ENCODE measurements at regions not wholly inside any gene's neighbourhood (a gene's known extent, or its start where the extent isn't known, plus 50 kb on each side); places are given as distances from the start of the nearest gene placed in this dataset.

- 88 to 95% methylated on average over 3 of the region's 3 CpGs for WGBS, 2 donors
- Histone ChIP-seq H3K36me3 (ENCODE audit: control insufficient read depth in 4 of 4, insufficient read depth in 4 of 4, low read length in 4 of 4) (no peaks in the 10 kb centered on the region), H3K4me3 (no peak overlapping the region), H3K9ac (ENCODE audit: insufficient read depth in 1 of 2, low read length in 2 of 2) (no peak overlapping the region), H3K27ac (ENCODE audit: low read depth in 1 of 2, low read length in 1 of 2) (no peak overlapping the region), H3K9me3 (ENCODE audit: control insufficient read depth in 4 of 4, insufficient read depth in 3 of 4, low read length in 3 of 4) (peaks cover 0 to 2% (median 0%) of the 10 kb centered on the region in 4 donors), H3K4me1 (ENCODE audit: control insufficient read depth in 5 of 5, insufficient read depth in 5 of 5, low read length in 5 of 5) (peaks cover 0 to 9% (median 0%) of the 10 kb centered on the region in 5 donors), H3K27me3 (ENCODE audit: control insufficient read depth in 3 of 3, insufficient read depth in 3 of 3, low read length in 2 of 3) (no peaks in the 10 kb centered on the region)
- ATAC-seq (ENCODE audit: insufficient read depth, low FRiP score) (no peak), DNase-seq (no peak)
- TF ChIP-seq CTCF (IDR thresholded peaks at IDR 0.05; ENCODE audit: control extremely low read depth, extremely low read depth), result no peak
Observed at GRCh38 chr3:43966530-43966929, 275.2 kb upstream of the TOPAZ1 start.

- 39 to 61% methylated on average over 5 of the region's 5 CpGs for WGBS, 2 donors
- H3K9ac ChIP-seq (ENCODE audit: insufficient read depth in 1 of 2, low read length in 2 of 2), result no peak overlapping the region
- no peaks in the 10 kb centered on the region for H3K9me3 ChIP-seq (ENCODE audit: control insufficient read depth in 4 of 4, insufficient read depth in 3 of 4, low read length in 3 of 4)
- no peaks in the 10 kb centered on the region for H3K27me3 ChIP-seq (ENCODE audit: control insufficient read depth in 3 of 3, insufficient read depth in 3 of 3, low read length in 2 of 3)
- peaks cover 0 to 9% (median 0%) of the 10 kb centered on the region in 5 donors for H3K4me1 ChIP-seq (ENCODE audit: control insufficient read depth in 5 of 5, insufficient read depth in 5 of 5, low read length in 5 of 5)
- H3K4me3 ChIP-seq, result no peak overlapping the region
- no peak overlapping the region for H3K27ac ChIP-seq (ENCODE audit: low read depth in 1 of 2, low read length in 1 of 2)
- H3K36me3 ChIP-seq (ENCODE audit: control insufficient read depth in 4 of 4, insufficient read depth in 4 of 4, low read length in 4 of 4), result no peaks in the 10 kb centered on the region
- ATAC-seq (ENCODE audit: insufficient read depth, low FRiP score), result no peak
- DNase-seq, result no peak
- TF ChIP-seq CTCF (IDR thresholded peaks at IDR 0.05; ENCODE audit: control extremely low read depth, extremely low read depth), result no peak
Observed at GRCh38 chr3:43968465-43968864, 273.2 kb upstream of the TOPAZ1 start.

- ATAC-seq (ENCODE audit: insufficient read depth, low FRiP score), result no peak
- Histone ChIP-seq H3K27me3 (ENCODE audit: control insufficient read depth in 3 of 3, insufficient read depth in 3 of 3, low read length in 2 of 3) (no peaks in the 10 kb centered on the region), H3K36me3 (ENCODE audit: control insufficient read depth in 4 of 4, insufficient read depth in 4 of 4, low read length in 4 of 4) (no peaks in the 10 kb centered on the region), H3K4me3 (no peak overlapping the region), H3K4me1 (ENCODE audit: control insufficient read depth in 5 of 5, insufficient read depth in 5 of 5, low read length in 5 of 5) (peaks cover 0 to 9% (median 0%) of the 10 kb centered on the region in 5 donors), H3K27ac (ENCODE audit: low read depth in 1 of 2, low read length in 1 of 2) (no peak overlapping the region), H3K9ac (ENCODE audit: insufficient read depth in 1 of 2, low read length in 2 of 2) (no peak overlapping the region), H3K9me3 (ENCODE audit: control insufficient read depth in 4 of 4, insufficient read depth in 3 of 4, low read length in 3 of 4) (no peaks in the 10 kb centered on the region)
- peak in 1 of 3 donors; percentile 24 for DNase-seq
- 74 to 84% methylated on average over 4 of the region's 4 CpGs for WGBS, 2 donors
- no peak for TF ChIP-seq CTCF (IDR thresholded peaks at IDR 0.05; ENCODE audit: control extremely low read depth, extremely low read depth)
Observed at GRCh38 chr3:43969944-43970343, 271.7 kb upstream of the TOPAZ1 start.

GRCh38 chr3:43970351-43970750 is 271.3 kb upstream of the TOPAZ1 start:
- Histone ChIP-seq H3K4me1 (ENCODE audit: control insufficient read depth in 5 of 5, insufficient read depth in 5 of 5, low read length in 5 of 5) (peaks cover 0 to 9% (median 0%) of the 10 kb centered on the region in 5 donors), H3K27me3 (ENCODE audit: control insufficient read depth in 3 of 3, insufficient read depth in 3 of 3, low read length in 2 of 3) (no peaks in the 10 kb centered on the region), H3K27ac (ENCODE audit: low read depth in 1 of 2, low read length in 1 of 2) (no peak overlapping the region), H3K9me3 (ENCODE audit: control insufficient read depth in 4 of 4, insufficient read depth in 3 of 4, low read length in 3 of 4) (no peaks in the 10 kb centered on the region), H3K4me3 (no peak overlapping the region), H3K36me3 (ENCODE audit: control insufficient read depth in 4 of 4, insufficient read depth in 4 of 4, low read length in 4 of 4) (no peaks in the 10 kb centered on the region), H3K9ac (ENCODE audit: insufficient read depth in 1 of 2, low read length in 2 of 2) (no peak overlapping the region)
- TF ChIP-seq CTCF (IDR thresholded peaks at IDR 0.05; ENCODE audit: control extremely low read depth, extremely low read depth), result no peak
- DNase-seq (no peak), ATAC-seq (ENCODE audit: insufficient read depth, low FRiP score) (no peak)
- 81 to 90% methylated on average over 8 of the region's 8 CpGs for WGBS, 2 donors

All from lung (tissue), 11 donors.